Hematopoietic multipotent progenitor cell (in vitro differentiated cells): ENCODE measurements at regions not wholly inside any gene's neighbourhood (a gene's known extent, or its start where the extent isn't known, plus 50 kb on each side); places are given as distances from the start of the nearest gene placed in this dataset.

ENCODE experiments used
- DNase-seq, 3 donors: peaks; one replicate each; pipeline ENCODE4 v3.0.0-alpha.2; 2011 to 2015; ENCODE audit warnings: low read depth in 2 of 3, low spot score in 2 of 3

- no peak for DNase-seq
These were observed 173.7 kb downstream of the PWWP3B start for GRCh38 chrX:106341823-106342222.

GRCh38 chrX:106356580-106356979, 188.5 kb downstream of the PWWP3B start:
- no peak for DNase-seq

GRCh38 chrX:106363214-106363613, 195.1 kb downstream of the PWWP3B start:
- DNase-seq, result no peak

- peak in 1 of 3 donors; percentile 10 for DNase-seq
These were observed 210.5 kb downstream of the PWWP3B start for GRCh38 chrX:106378616-106379015.

GRCh38 chrX:106391284-106391911, 220.4 kb upstream of the RADX start:
- DNase-seq, result no peak

GRCh38 chrX:106392346-106392745, 219.4 kb upstream of the RADX start:
- DNase-seq, result no peak

- peak in 1 of 3 donors; percentile 24 for DNase-seq
These were observed 213.8 kb upstream of the RADX start for GRCh38 chrX:106397788-106398538.

GRCh38 chrX:106401965-106402559, 209.7 kb upstream of the RADX start:
- no peak for DNase-seq

GRCh38 chrX:106404512-106404911, 207.3 kb upstream of the RADX start:
- DNase-seq, result peak in 1 of 3 donors; percentile 9

GRCh38 chrX:106415276-106415895, 196.4 kb upstream of the RADX start:
- DNase-seq, result peak in 2 of 3 donors; percentile 5 to 26

- DNase-seq, result no peak
These were observed 175.1 kb upstream of the RADX start for GRCh38 chrX:106436691-106437090.

- no peak for DNase-seq
These were observed 174.4 kb upstream of the RADX start for GRCh38 chrX:106437407-106437806.

GRCh38 chrX:106450405-106450804, 161.4 kb upstream of the RADX start:
- DNase-seq, result no peak

GRCh38 chrX:106451933-106452332, 159.8 kb upstream of the RADX start:
- no peak for DNase-seq

GRCh38 chrX:106454991-106455390, 156.8 kb upstream of the RADX start:
- peak in 1 of 3 donors; percentile 36 for DNase-seq

GRCh38 chrX:106457802-106458201, 154.0 kb upstream of the RADX start:
- DNase-seq, result no peak

- no peak for DNase-seq
These were observed 144.4 kb upstream of the RADX start for GRCh38 chrX:106467422-106467821.

GRCh38 chrX:106467943-106468342, 143.8 kb upstream of the RADX start:
- no peak for DNase-seq

- DNase-seq, result no peak
These were observed 143.3 kb upstream of the RADX start for GRCh38 chrX:106468433-106468832.

GRCh38 chrX:106479920-106480319, 131.9 kb upstream of the RADX start:
- DNase-seq, result no peak

- DNase-seq, result peak; percentile 14 to 49 (median 33)
These were observed 130.4 kb upstream of the RADX start for GRCh38 chrX:106481341-106481740.
